HCT116 (cell line): ENCODE measurements at regions not wholly inside any gene's neighbourhood (a gene's known extent, or its start where the extent isn't known, plus 50 kb on each side); places are given as distances from the start of the nearest gene placed in this dataset.

Source experiments
- ATAC-seq: fragments of 200-7000 bp; cut with Tn5 transposase; 2 replicates; pipeline ENCODE4 v1.9.1; 2020; ENCODE audit warnings: mild to moderate bottlenecking, moderate library complexity
- BruUV-seq: library from RNA; stranded (reverse); fragments of 400-500 nt; replicated peaks from 2 replicates; lab custom pipeline; 2021; lab: Mats Ljungman, UMichigan
- CTCF ChIA-PET: fragments of 300-600 bp; sonication (Branson Sonifier 250); formaldehyde crosslinking; loops from one replicate; lab custom pipeline; 2021; ENCODE audit warnings: antibody characterized with exemption; lab: Charles Lee
- POLR2A ChIA-PET: fragments of 300-600, 350-600 bp; sonication (Branson Sonifier 250); formaldehyde crosslinking; loops from one replicate; lab custom pipeline; 2021; ENCODE audit warnings: antibody characterized with exemption; lab: Charles Lee
- RAD21 ChIA-PET, 2 experiments: fragments of 300-600 bp; sonication (Branson Sonifier 250); formaldehyde crosslinking; loops; one replicate each; lab custom pipeline; 2023; ENCODE audit warnings: low total read pairs in 2 of 2; ENCODE audit not compliant: uncharacterized antibody in 2 of 2, unreplicated experiment in 2 of 2, low non-redundant PET in 1 of 2; lab: Charles Lee
- DNase-seq: peaks from one replicate; pipeline ENCODE4 v3.0.0-alpha.2; 2010; ENCODE audit warnings: low read depth, low spot score
- H2AFZ ChIP-seq: fragments of 200-600 bp; shearing (Covaris generic), sonication (generic); 2 replicates; pipeline ENCODE4 v1.6.1; 2017; ENCODE audit warnings: low read depth, mixed run types, mixed read lengths, antibody characterized with exemption, low read length; ENCODE audit not compliant: poor library complexity, severe bottlenecking
- H3K27ac ChIP-seq: 2 replicates; pipeline ENCODE4 v1.5.1; 2012; ENCODE audit warnings: low read depth, low read length
- H3K27me3 ChIP-seq: fragments of 200-600 bp; sonication (generic); 2 replicates; pipeline ENCODE4 v1.6.1; 2016; ENCODE audit warnings: mixed run types, low read length, mixed read lengths; ENCODE audit not compliant: insufficient read depth
- H3K36me3 ChIP-seq, 2 experiments: fragments of 200-500 bp in 1 of 2; fragments of 200-600 bp in 1 of 2; sonication (Bioruptor generic) in 1 of 2; sonication (generic) in 1 of 2; 2 replicates each; pipeline versions ENCODE4 v1.5.1 to v1.6.1; 2014 to 2016; ENCODE audit warnings: low read length in 2 of 2, inconsistent platforms in 1 of 2, mixed read lengths in 1 of 2, mixed run types in 1 of 2; ENCODE audit not compliant: insufficient read depth in 2 of 2, control insufficient read depth in 1 of 2
- H3K4me1 ChIP-seq, 2 experiments: fragments of 200-600 bp in 1 of 2; sonication (generic) in 1 of 2; 2 replicates each; pipeline versions ENCODE4 v1.5.1 to v1.6.1; 2012 to 2017; ENCODE audit warnings: low read length in 2 of 2, inconsistent platforms in 1 of 2, mild to moderate bottlenecking in 1 of 2, mixed read lengths in 1 of 2, mixed run types in 1 of 2, moderate library complexity in 1 of 2; ENCODE audit not compliant: insufficient read depth in 2 of 2, control insufficient read depth in 1 of 2
- H3K4me2 ChIP-seq: fragments of 200-600 bp; sonication (generic); 2 replicates; pipeline ENCODE4 v1.6.1; 2017; ENCODE audit warnings: mixed run types, low read length, mixed read lengths
- H3K4me3 ChIP-seq, 2 experiments: fragments of 200-600 bp in 1 of 2; sonication (generic) in 1 of 2; replicated peaks in 1 of 2; 2 replicates each; pipeline ENCODE4 v1.5.1; 2011 to 2016; ENCODE audit warnings: low read length in 2 of 2, control low read depth in 1 of 2, low read depth in 1 of 2, mild to moderate bottlenecking in 1 of 2, mixed read lengths in 1 of 2, mixed run types in 1 of 2
- H3K79me2 ChIP-seq: fragments of 200-600 bp; sonication (generic); 2 replicates; pipeline ENCODE4 v1.6.1; 2017; ENCODE audit warnings: mild to moderate bottlenecking, mixed run types, low read length, moderate library complexity, mixed read lengths; ENCODE audit not compliant: insufficient read depth
- H3K9ac ChIP-seq: fragments of 200-600 bp; sonication (generic); 2 replicates; pipeline ENCODE4 v1.6.1; 2016; ENCODE audit warnings: low read length, mixed read lengths
- H3K9me2 ChIP-seq: fragments of 200-600 bp; sonication (generic), shearing (Covaris generic); 2 replicates; pipeline ENCODE4 v1.6.1; 2017; ENCODE audit warnings: mixed run types, mild to moderate bottlenecking, moderate library complexity; ENCODE audit not compliant: insufficient read depth
- H3K9me3 ChIP-seq, 2 experiments: fragments of 200-500 bp in 1 of 2; fragments of 200-600 bp in 1 of 2; sonication (Bioruptor generic) in 1 of 2; sonication (generic) in 1 of 2; 2 replicates each; pipeline ENCODE4 v1.6.1; 2014 to 2017; ENCODE audit warnings: low read length in 2 of 2, mixed read lengths in 2 of 2, inconsistent platforms in 1 of 2, low read depth in 1 of 2, mild to moderate bottlenecking in 1 of 2, mixed run types in 1 of 2, moderate library complexity in 1 of 2; ENCODE audit not compliant: control insufficient read depth in 1 of 2, insufficient read depth in 1 of 2
- H4K20me1 ChIP-seq: fragments of 200-600 bp; sonication (generic), shearing (Covaris generic); 2 replicates; pipeline ENCODE4 v1.6.1; 2017; ENCODE audit warnings: mixed run types, mild to moderate bottlenecking, moderate library complexity; ENCODE audit not compliant: insufficient read depth
- ATF3 ChIP-seq: IDR thresholded peaks from 2 replicates; pipeline ENCODE4 v1.6.1; 2012
- CBX3 ChIP-seq: IDR thresholded peaks from 2 replicates; pipeline ENCODE4 v1.6.1; 2012; ENCODE audit warnings: low read depth
- CEBPB ChIP-seq: IDR thresholded peaks from 2 replicates; pipeline ENCODE4 v1.6.1; 2012; ENCODE audit warnings: low read depth
- EGR1 ChIP-seq: IDR thresholded peaks from 2 replicates; pipeline ENCODE4 v1.6.1; 2012; ENCODE audit warnings: low read depth
- EZH2 ChIP-seq: fragments of 200-600 bp; sonication (generic); IDR thresholded peaks from 2 replicates; pipeline ENCODE4 v1.6.1; 2017; ENCODE audit warnings: antibody characterized with exemption, mixed run types
- EZH2phosphoT487 ChIP-seq: fragments of 200-600 bp; IDR thresholded peaks from 2 replicates; pipeline ENCODE4 v1.6.1; 2018; ENCODE audit warnings: antibody characterized with exemption, borderline replicate concordance
- JUND ChIP-seq: IDR thresholded peaks from 2 replicates; pipeline ENCODE4 v1.6.1; 2012
- RAD21 ChIP-seq: IDR thresholded peaks from 2 replicates; pipeline ENCODE4 v1.6.1; 2012; ENCODE audit warnings: low read depth, mild to moderate bottlenecking
- SIN3A ChIP-seq: IDR thresholded peaks from 2 replicates; pipeline ENCODE4 v1.6.1; 2012; ENCODE audit warnings: low read depth
- SP1 ChIP-seq: IDR thresholded peaks from 2 replicates; pipeline ENCODE4 v1.6.1; 2012; ENCODE audit warnings: low read depth
- SRF ChIP-seq: IDR thresholded peaks from 2 replicates; pipeline ENCODE4 v1.6.1; 2012; ENCODE audit warnings: low read depth
- TCF7L2 ChIP-seq: IDR thresholded peaks from 2 replicates; pipeline ENCODE4 v1.7.0; 2011; ENCODE audit warnings: borderline replicate concordance, inconsistent platforms; ENCODE audit not compliant: insufficient read depth, insufficient read length; ENCODE audit errors: extremely low read depth
- YY1 ChIP-seq: IDR thresholded peaks from 2 replicates; pipeline ENCODE4 v1.6.1; 2011; ENCODE audit warnings: low read length, low read depth, moderate library complexity, mild to moderate bottlenecking; ENCODE audit not compliant: insufficient replicate concordance; ENCODE audit errors: extremely low read depth
- ZBTB33 ChIP-seq: IDR thresholded peaks from 2 replicates; pipeline ENCODE4 v1.6.1; 2011; ENCODE audit warnings: mild to moderate bottlenecking, low read length, moderate library complexity; ENCODE audit not compliant: insufficient replicate concordance; ENCODE audit errors: extremely low read depth
- ZFX ChIP-seq: fragments of 450-650 bp; IDR thresholded peaks from 2 replicates; pipeline ENCODE4 v1.6.1; 2017
- intact Hi-C: fragments of 100-400 bp; cut with micrococcal nuclease; formaldehyde crosslinking; loops from 2 replicates; pipeline ENCODE4 v1.10.0; 2022
- TF ChIP-seq, protein P1 (sequence below), 3 experiments: fragments of 200-600 bp in 1 of 3; sonication (generic) in 1 of 3; IDR thresholded peaks in 2 of 3; conservative IDR thresholded peaks in 1 of 3; 2 replicates each; pipeline ENCODE4 v1.5.1; 2012 to 2017; ENCODE audit warnings: low read depth in 2 of 3, low read length in 2 of 3, antibody characterized with exemption in 1 of 3, borderline replicate concordance in 1 of 3, control low read depth in 1 of 3, mild to moderate bottlenecking in 1 of 3, mixed read lengths in 1 of 3, mixed run types in 1 of 3, moderate library complexity in 1 of 3; ENCODE audit not compliant: insufficient read depth in 1 of 3

- TF ChIP-seq, protein P1, sequence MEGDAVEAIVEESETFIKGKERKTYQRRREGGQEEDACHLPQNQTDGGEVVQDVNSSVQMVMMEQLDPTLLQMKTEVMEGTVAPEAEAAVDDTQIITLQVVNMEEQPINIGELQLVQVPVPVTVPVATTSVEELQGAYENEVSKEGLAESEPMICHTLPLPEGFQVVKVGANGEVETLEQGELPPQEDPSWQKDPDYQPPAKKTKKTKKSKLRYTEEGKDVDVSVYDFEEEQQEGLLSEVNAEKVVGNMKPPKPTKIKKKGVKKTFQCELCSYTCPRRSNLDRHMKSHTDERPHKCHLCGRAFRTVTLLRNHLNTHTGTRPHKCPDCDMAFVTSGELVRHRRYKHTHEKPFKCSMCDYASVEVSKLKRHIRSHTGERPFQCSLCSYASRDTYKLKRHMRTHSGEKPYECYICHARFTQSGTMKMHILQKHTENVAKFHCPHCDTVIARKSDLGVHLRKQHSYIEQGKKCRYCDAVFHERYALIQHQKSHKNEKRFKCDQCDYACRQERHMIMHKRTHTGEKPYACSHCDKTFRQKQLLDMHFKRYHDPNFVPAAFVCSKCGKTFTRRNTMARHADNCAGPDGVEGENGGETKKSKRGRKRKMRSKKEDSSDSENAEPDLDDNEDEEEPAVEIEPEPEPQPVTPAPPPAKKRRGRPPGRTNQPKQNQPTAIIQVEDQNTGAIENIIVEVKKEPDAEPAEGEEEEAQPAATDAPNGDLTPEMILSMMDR (IDR thresholded peaks at IDR 0.05 in 2 of 3, conservative IDR thresholded peaks at IDR 0.05 in 1 of 3; ENCODE audit: borderline replicate concordance in 1 of 3, insufficient read depth in 1 of 3, low read depth in 2 of 3, low read length in 2 of 3): no peak
Measured at GRCh38 chr1:189438808-189439207, 1038.9 kb downstream of the BRINP3 start (continued).

DNA sequence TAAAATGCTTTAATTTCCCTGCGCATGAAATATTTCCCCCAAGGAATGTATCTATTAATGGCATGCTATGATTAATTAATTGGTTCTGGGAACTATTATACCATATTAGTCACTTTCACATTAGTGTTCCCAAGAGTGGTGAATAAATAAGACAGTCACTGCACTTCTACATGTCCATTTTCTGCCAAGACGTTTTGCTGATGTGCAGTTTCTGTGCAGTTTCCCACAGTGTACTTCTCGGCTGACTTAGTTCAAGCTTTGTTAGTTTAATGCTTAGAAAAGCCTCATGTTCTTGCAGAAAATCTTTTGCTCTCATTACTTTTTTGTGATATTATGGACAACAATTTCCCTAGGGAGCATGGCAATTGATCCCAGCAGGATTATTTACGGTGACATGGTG, 1014.5 kb downstream of the BRINP3 start:
- intact Hi-C loops: no loop called here
- no peaks in the 10 kb centered on the region for H4K20me1 ChIP-seq
- CTCF ChIA-PET: no interaction called here
- H3K4me3 ChIP-seq: no peak overlapping the region
- no peak overlapping the region for H2AFZ ChIP-seq
- H3K27ac ChIP-seq: no peak overlapping the region
- DNase-seq (no peak), ATAC-seq (no peak)
- no peak overlapping the region for H3K9ac ChIP-seq
- TF ChIP-seq ZFX (no peak), SIN3A (no peak), CEBPB (no peak), JUND (no peak), SRF (no peak), EZH2phosphoT487 (no peak), TCF7L2 (no peak), EGR1 (no peak), YY1 (no peak), RAD21 (no peak), ZBTB33 (no peak), ATF3 (no peak), CBX3 (no peak), EZH2 (no peak), SP1 (no peak)
- H3K4me2 ChIP-seq: no peak overlapping the region
- H3K9me2 ChIP-seq: no peaks in the 10 kb centered on the region
- RAD21 ChIA-PET: no interaction called here
- POLR2A ChIA-PET: no interaction called here
- no peaks in the 10 kb centered on the region for H3K36me3 ChIP-seq
- H3K4me1 ChIP-seq: no peaks in the 10 kb centered on the region
- no peaks in the 10 kb centered on the region for H3K79me2 ChIP-seq
- no peaks in the 10 kb centered on the region for H3K27me3 ChIP-seq
- no TSS peak for BruUV-seq
- H3K9me3 ChIP-seq: no peaks in the 10 kb centered on the region
